Lung (tissue), 11 donors: ENCODE measurements at regions not wholly inside any gene's neighbourhood (a gene's known extent, or its start where the extent isn't known, plus 50 kb on each side); places are given as distances from the start of the nearest gene placed in this dataset.

Source experiments
- ATAC-seq: fragments of 200-7000 bp; cut with Tn5 transposase; one replicate; pipeline ENCODE4 v1.9.1; 2020; ENCODE audit warnings: moderate number of reproducible peaks; ENCODE audit not compliant: insufficient read depth, low FRiP score
- DNase-seq, 3 donors: peaks; one replicate each; pipeline ENCODE4 v3.0.0-alpha.2; 2013 to 2017
- H3K27ac ChIP-seq, 2 donors: one replicate each; pipeline ENCODE4 v1.5.1; 2013; ENCODE audit warnings: mild to moderate bottlenecking in 2 of 2, moderate library complexity in 2 of 2, control low read depth in 1 of 2, inconsistent platforms in 1 of 2, low read depth in 1 of 2, low read length in 1 of 2
- H3K27me3 ChIP-seq, 3 donors: one replicate each; pipeline ENCODE4 v1.5.1; 2013; ENCODE audit warnings: low read length in 2 of 3; ENCODE audit not compliant: control insufficient read depth in 3 of 3, insufficient read depth in 3 of 3
- H3K36me3 ChIP-seq, 4 donors: one replicate each; pipeline ENCODE4 v1.5.1; 2013; ENCODE audit warnings: low read length in 4 of 4, mild to moderate bottlenecking in 1 of 4, moderate library complexity in 1 of 4; ENCODE audit not compliant: control insufficient read depth in 4 of 4, insufficient read depth in 4 of 4
- H3K4me1 ChIP-seq, 5 donors: one replicate each; pipeline ENCODE4 v1.5.1; 2013; ENCODE audit warnings: low read length in 5 of 5, mild to moderate bottlenecking in 2 of 5, moderate library complexity in 1 of 5; ENCODE audit not compliant: control insufficient read depth in 5 of 5, insufficient read depth in 5 of 5
- H3K4me3 ChIP-seq: one replicate; pipeline ENCODE4 v1.5.1; 2013; ENCODE audit warnings: mild to moderate bottlenecking, control low read depth, moderate library complexity
- H3K9ac ChIP-seq, 2 donors: one replicate each; pipeline ENCODE4 v1.5.1; 2013; ENCODE audit warnings: low read length in 2 of 2, control low read depth in 1 of 2; ENCODE audit not compliant: insufficient read depth in 1 of 2
- H3K9me3 ChIP-seq, 4 donors: one replicate each; pipeline ENCODE4 v1.5.1; 2013; ENCODE audit warnings: low read length in 3 of 4, mild to moderate bottlenecking in 1 of 4, moderate library complexity in 1 of 4; ENCODE audit not compliant: control insufficient read depth in 4 of 4, insufficient read depth in 3 of 4
- CTCF ChIP-seq: IDR thresholded peaks from 2 replicates; pipeline ENCODE4 v1.5.1; 2012; ENCODE audit warnings: mild to moderate bottlenecking; ENCODE audit errors: control extremely low read depth, extremely low read depth
- WGBS, 2 donors: extraction: QIAGEN DNeasy Blood & Tissue Kit; methylation state at CpG; one replicate each; pipeline ENCODE4 v1.1.7; 2013; 5-methylcytosine and 5-hydroxymethylcytosine counted together
- donor health status: control.
- donor health status: control.
- donor health status: Bipolar disorder and iron deficiency.
- donor health status: healthy.
- donor health status: DM: yes; HTN: yes; CAD: no.

DNA sequence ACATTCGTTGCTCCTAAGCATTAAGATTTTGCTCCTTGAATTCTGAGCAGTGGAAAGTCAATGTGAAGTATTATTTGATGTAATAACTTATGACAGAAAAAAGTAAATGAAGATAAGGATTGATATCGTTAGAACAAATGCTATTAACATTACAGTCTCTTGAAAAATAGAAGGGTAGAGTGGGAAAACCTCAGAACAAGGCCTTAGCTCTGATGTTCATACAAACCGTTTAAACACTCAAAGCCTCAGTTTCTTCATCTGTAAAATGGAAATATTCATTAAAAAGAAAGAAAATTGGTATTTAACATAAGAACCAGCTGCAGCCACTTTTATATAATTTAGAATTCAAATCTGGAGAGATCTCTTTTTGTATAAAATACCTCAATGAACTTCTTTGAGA is 250.4 kb upstream of the NCKAP5 start:
- Histone ChIP-seq H3K4me3 (no peak overlapping the region), H3K27ac (no peak overlapping the region), H3K36me3 (no peaks in the 10 kb centered on the region), H3K4me1 (peaks cover 0 to 5% (median 0%) of the 10 kb centered on the region in 5 donors), H3K9ac (no peak overlapping the region), H3K27me3 (no peaks in the 10 kb centered on the region), H3K9me3 (no peaks in the 10 kb centered on the region)
- no peak for ATAC-seq
- WGBS, 2 donors: 55 to 77% methylated on average over 3 of the region's 3 CpGs
- DNase-seq: no peak
- TF ChIP-seq CTCF: no peak

DNA sequence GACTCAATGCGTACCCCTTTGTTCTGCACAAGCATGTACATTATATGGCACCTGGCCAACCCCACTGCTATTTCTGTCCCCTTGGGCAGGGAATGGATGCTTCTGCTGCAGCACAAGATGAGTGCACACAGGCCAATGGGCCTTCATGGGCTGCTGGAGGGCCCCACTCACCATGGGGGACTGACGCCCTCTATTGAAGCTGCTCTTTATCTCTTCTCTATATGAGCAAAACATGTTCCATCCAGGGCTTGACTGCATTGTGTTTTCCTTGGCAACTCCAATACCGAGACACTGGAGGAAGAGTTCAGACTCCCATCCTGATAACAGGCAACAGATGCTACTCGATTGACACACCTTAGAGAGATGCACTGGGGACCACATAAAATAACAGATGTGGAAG is 251.6 kb upstream of the NCKAP5 start:
- WGBS, 2 donors: 85 to 92% methylated on average over 4 of the region's 4 CpGs
- no peak for TF ChIP-seq CTCF

GRCh38 chr2:133821107-133821760 is 253.0 kb upstream of the NCKAP5 start:
- no peaks in the 10 kb centered on the region for H3K36me3 ChIP-seq
- H3K27ac ChIP-seq: no peak overlapping the region
- no peak overlapping the region for H3K9ac ChIP-seq
- H3K27me3 ChIP-seq: no peaks in the 10 kb centered on the region
- ATAC-seq (no peak), DNase-seq (no peak)
- 88 to 95% methylated on average over 3 of the region's 3 CpGs for WGBS, 2 donors
- no peak for TF ChIP-seq CTCF
- peaks cover 0 to 5% (median 1%) of the 10 kb centered on the region in 5 donors for H3K4me1 ChIP-seq
- H3K9me3 ChIP-seq: no peaks in the 10 kb centered on the region
- no peak overlapping the region for H3K4me3 ChIP-seq

More for the DNA sequence above, 251.6 kb upstream of the NCKAP5 start:
- Histone ChIP-seq H3K9ac (no peak overlapping the region), H3K9me3 (no peaks in the 10 kb centered on the region), H3K4me3 (no peak overlapping the region), H3K4me1 (peaks cover 0 to 5% (median 0%) of the 10 kb centered on the region in 5 donors), H3K36me3 (no peaks in the 10 kb centered on the region), H3K27me3 (no peaks in the 10 kb centered on the region), H3K27ac (no peak overlapping the region)
- DNase-seq (no peak), ATAC-seq (no peak)
